MCF 10A (cell line): ENCODE measurements at regions not wholly inside any gene's neighbourhood (a gene's known extent, or its start where the extent isn't known, plus 50 kb on each side); places are given as distances from the start of the nearest gene placed in this dataset.

Experiments
- BruUV-seq: library from RNA; stranded (reverse); fragments of 400-500 nt; replicated peaks from 2 replicates; lab custom pipeline; 2021; lab: Mats Ljungman, UMichigan
- CTCF ChIA-PET: fragments of 300-600 bp; sonication (Branson Sonifier 250); formaldehyde crosslinking; extraction: SDS; loops from one replicate; lab custom pipeline; 2021; ENCODE audit warnings: antibody characterized with exemption, inconsistent platforms; lab: Yijun Ruan, JAX
- POLR2A ChIA-PET: fragments of 300-600, 350-650 bp; sonication (Branson Sonifier 250); formaldehyde crosslinking; extraction: SDS; loops from one replicate; lab custom pipeline; 2020; ENCODE audit warnings: antibody characterized with exemption, inconsistent platforms; lab: Yijun Ruan, JAX
- DNase-seq: peaks from one replicate; pipeline ENCODE4 v3.0.0-alpha.2; 2018; ENCODE audit not compliant: unreplicated experiment
- H3K27ac Mint-ChIP-seq: one replicate; pipeline ENCODE4 v1.8.0; 2022; ENCODE audit warnings: mild to moderate bottlenecking, low read depth, mixed read lengths; ENCODE audit not compliant: unreplicated experiment
- H3K27me3 Mint-ChIP-seq: one replicate; pipeline ENCODE4 v1.8.0; 2022; ENCODE audit warnings: mixed read lengths; ENCODE audit not compliant: insufficient read depth, unreplicated experiment
- H3K36me3 Mint-ChIP-seq: one replicate; pipeline ENCODE4 v1.8.0; 2022; ENCODE audit warnings: mild to moderate bottlenecking, moderate library complexity, mixed read lengths; ENCODE audit not compliant: insufficient read depth, unreplicated experiment
- H3K4me1 Mint-ChIP-seq: one replicate; pipeline ENCODE4 v1.8.0; 2022; ENCODE audit warnings: mixed read lengths; ENCODE audit not compliant: insufficient read depth, unreplicated experiment
- H3K4me3 Mint-ChIP-seq: one replicate; pipeline ENCODE4 v1.8.0; 2022; ENCODE audit warnings: mild to moderate bottlenecking, moderate library complexity, mixed read lengths; ENCODE audit not compliant: unreplicated experiment
- H3K9me3 Mint-ChIP-seq: one replicate; pipeline ENCODE4 v1.8.0; 2022; ENCODE audit warnings: mixed read lengths; ENCODE audit not compliant: unreplicated experiment
- CTCF ChIP-seq: fragments of 200-600 bp; IDR thresholded peaks from one replicate; pipeline ENCODE4 v1.8.0; 2022; ENCODE audit warnings: antibody characterized with exemption, mild to moderate bottlenecking; ENCODE audit not compliant: unreplicated experiment
- intact Hi-C: fragments of 100-400 bp; cut with micrococcal nuclease; formaldehyde crosslinking; loops from 2 replicates; pipeline ENCODE4 v1.14.1; 2022

DNA sequence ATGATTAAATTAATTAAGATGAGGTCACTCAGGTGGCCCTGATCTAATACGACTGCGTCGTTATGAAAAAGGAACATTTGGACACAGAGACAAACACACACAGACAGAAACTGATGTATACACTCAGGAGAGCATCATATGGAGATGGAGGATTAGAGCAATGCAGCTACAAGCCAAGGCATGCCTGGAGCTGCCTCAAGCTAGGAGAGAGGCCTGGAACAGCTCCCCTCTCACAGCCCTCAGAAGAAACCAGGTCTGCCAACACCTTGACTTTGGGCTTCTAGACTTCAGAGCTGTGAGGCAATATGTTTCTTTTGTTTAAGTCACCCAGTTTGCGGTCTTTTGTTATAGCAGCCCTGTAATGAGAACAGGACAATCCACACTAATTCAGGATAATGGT lies 318.9 kb downstream of the HS3ST3B1 start:
- peaks cover 6% of the 10 kb centered on the region for H3K4me1 Mint-ChIP-seq
- peak; percentile 20 for DNase-seq
- POLR2A ChIA-PET, result no interaction called here
- H3K27me3 Mint-ChIP-seq, result no peaks in the 10 kb centered on the region
- H3K36me3 Mint-ChIP-seq, result no peaks in the 10 kb centered on the region
- CTCF ChIA-PET, result interaction anchor here (0.7 kb wide), 1 partner anchor 13 kb away, joined by 3 read pairs; no protein-coding TSS in a partner anchor
- intact Hi-C loops, result no loop called here
- no peak overlapping the region for H3K4me3 Mint-ChIP-seq
- no peak overlapping the region for H3K27ac Mint-ChIP-seq
- TF ChIP-seq CTCF, result no peak
- BruUV-seq, result no TSS peak
- no peaks in the 10 kb centered on the region for H3K9me3 Mint-ChIP-seq

DNA sequence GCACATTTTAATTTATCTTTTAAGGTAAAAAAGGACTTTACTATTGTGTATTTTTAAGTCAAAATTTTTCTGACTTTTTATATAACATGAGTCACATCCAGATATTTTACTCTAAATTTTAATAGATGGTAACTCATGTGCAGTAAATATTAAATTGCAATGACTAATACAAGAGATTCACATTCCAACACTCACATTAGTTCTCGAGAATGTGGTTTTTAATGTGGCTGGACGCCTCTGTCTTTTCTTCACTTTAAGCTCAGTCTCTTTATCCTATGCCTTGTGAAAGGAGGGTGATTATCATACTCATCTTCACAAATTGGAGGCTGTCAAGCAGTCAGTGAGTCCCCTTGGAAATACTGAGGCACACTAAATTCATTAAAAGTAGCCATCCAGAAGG lies 315.6 kb downstream of the HS3ST3B1 start:
- no TSS peak for BruUV-seq
- H3K4me1 Mint-ChIP-seq, result peaks cover 6% of the 10 kb centered on the region
- intact Hi-C loops, result no loop called here

DNA sequence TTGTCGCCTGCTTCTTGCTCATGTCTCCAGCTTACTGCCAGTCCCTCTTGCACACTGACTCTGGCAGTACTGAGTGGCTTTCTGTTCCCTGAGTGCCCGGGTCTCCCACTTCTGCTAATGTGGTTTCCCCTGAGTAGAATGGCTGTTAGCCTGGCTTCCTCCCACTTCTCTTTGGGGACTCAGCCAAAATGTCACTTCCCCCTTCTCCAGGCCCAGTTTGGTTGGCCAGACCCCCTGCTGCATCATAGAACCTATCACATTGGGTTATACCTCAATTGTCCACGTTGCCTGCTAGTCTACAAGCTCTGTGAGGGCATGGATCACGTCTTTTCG lies 304.4 kb downstream of the HS3ST3B1 start:
- Mint-ChIP-seq H3K27me3 (no peaks in the 10 kb centered on the region), H3K36me3 (no peaks in the 10 kb centered on the region), H3K27ac (no peak overlapping the region), H3K9me3 (no peaks in the 10 kb centered on the region), H3K4me3 (no peak overlapping the region), H3K4me1 (no peaks in the 10 kb centered on the region)
- BruUV-seq, result no TSS peak
- intact Hi-C loops, result no loop called here
- no peak for TF ChIP-seq CTCF
- DNase-seq, result no peak
- POLR2A ChIA-PET, result interaction anchor here (0.7 kb wide), 1 partner anchor 823 kb away, joined by 3 read pairs; no protein-coding TSS in a partner anchor
- CTCF ChIA-PET, result no interaction called here

More for the DNA sequence above, 315.6 kb downstream of the HS3ST3B1 start:
- H3K27ac Mint-ChIP-seq, result no peak overlapping the region
- DNase-seq, result no peak
- H3K9me3 Mint-ChIP-seq, result no peaks in the 10 kb centered on the region
- no peaks in the 10 kb centered on the region for H3K27me3 Mint-ChIP-seq
- no peak for TF ChIP-seq CTCF
- POLR2A ChIA-PET, result no interaction called here
- no peaks in the 10 kb centered on the region for H3K36me3 Mint-ChIP-seq
- CTCF ChIA-PET, result no interaction called here
- no peak overlapping the region for H3K4me3 Mint-ChIP-seq

DNA sequence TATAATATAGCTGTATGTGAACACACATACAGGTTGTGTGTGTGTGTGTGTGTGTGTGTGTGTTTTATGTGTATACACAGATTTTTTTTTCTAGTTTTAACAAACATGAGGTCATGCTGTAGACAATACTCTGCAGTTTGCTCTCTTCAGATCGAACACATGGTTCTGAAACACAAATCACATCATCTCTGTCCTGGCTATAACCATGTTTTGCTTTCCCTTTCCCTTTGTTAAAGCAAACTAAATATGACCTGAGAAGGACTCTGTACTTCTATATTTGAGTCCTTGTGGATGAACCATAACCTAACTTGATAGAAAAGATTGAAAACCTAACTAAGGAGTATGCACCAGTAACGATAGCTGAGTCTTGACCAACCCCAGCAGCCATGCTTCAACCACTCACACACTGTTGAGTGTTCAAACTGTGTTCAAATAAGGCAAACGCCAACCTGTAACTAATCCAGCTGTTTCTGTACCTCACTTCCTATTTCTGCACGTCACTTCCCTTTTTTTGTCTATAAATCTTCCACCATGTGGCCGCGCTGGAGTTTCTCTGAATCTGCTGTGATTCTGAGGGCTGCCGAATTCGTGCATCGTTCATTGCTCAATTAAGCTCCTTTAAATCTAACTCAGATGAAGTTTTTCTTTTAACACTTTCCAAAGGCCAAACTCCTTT lies 303.8 kb downstream of the HS3ST3B1 start:
- H3K4me3 Mint-ChIP-seq, result no peak overlapping the region
- no peak for DNase-seq
- no peaks in the 10 kb centered on the region for H3K4me1 Mint-ChIP-seq
- H3K9me3 Mint-ChIP-seq, result peaks cover 3% of the 10 kb centered on the region
- no TSS peak for BruUV-seq
- H3K27me3 Mint-ChIP-seq, result no peaks in the 10 kb centered on the region
- ChIA-PET POLR2A (no interaction called here), CTCF (no interaction called here)
- no peak for TF ChIP-seq CTCF
- H3K27ac Mint-ChIP-seq, result no peak overlapping the region
- intact Hi-C loops, result no loop called here
- no peaks in the 10 kb centered on the region for H3K36me3 Mint-ChIP-seq
